Fibroblast of the aortic adventitia (primary cell): ENCODE measurements at regions not wholly inside any gene's neighbourhood (a gene's known extent, or its start where the extent isn't known, plus 50 kb on each side); places are given as distances from the start of the nearest gene placed in this dataset.

Experiments used
- DNase-seq: peaks from one replicate; pipeline ENCODE4 v3.0.0-alpha.2; 2010; ENCODE audit warnings: low read depth
- H3K4me3 ChIP-seq: 2 replicates; pipeline ENCODE4 v1.5.1; 2011; ENCODE audit warnings: low read depth, mild to moderate bottlenecking, control low read depth, low read length, moderate library complexity
- TF ChIP-seq, protein P1 (sequence below): IDR thresholded peaks from 2 replicates; pipeline ENCODE4 v1.5.1; 2011; ENCODE audit warnings: mild to moderate bottlenecking, low read length, control low read depth, inconsistent platforms; ENCODE audit not compliant: insufficient read depth

DNA sequence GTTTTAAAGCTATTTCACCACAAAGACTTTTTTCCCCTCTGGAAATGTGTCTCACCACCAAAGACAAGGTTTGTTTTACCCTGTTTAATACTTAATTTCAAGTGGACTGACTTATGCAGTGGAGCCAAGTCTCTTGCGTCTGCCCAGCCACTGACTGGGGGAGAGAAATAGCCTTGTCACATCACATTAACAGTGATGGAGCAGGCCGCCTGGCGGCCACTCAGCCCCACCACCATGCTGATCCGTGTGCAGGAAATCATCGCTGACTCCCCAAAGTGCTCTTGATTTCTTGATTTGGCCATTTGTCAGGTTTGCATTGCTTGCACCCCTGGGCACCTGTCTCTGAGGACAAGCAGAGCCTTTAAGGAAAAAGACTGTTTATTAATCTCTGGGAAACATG lies 334.1 kb downstream of the GLRX3 start:
- DNase-seq: no peak
- H3K4me3 ChIP-seq: no peak overlapping the region
- TF ChIP-seq, protein P1, sequence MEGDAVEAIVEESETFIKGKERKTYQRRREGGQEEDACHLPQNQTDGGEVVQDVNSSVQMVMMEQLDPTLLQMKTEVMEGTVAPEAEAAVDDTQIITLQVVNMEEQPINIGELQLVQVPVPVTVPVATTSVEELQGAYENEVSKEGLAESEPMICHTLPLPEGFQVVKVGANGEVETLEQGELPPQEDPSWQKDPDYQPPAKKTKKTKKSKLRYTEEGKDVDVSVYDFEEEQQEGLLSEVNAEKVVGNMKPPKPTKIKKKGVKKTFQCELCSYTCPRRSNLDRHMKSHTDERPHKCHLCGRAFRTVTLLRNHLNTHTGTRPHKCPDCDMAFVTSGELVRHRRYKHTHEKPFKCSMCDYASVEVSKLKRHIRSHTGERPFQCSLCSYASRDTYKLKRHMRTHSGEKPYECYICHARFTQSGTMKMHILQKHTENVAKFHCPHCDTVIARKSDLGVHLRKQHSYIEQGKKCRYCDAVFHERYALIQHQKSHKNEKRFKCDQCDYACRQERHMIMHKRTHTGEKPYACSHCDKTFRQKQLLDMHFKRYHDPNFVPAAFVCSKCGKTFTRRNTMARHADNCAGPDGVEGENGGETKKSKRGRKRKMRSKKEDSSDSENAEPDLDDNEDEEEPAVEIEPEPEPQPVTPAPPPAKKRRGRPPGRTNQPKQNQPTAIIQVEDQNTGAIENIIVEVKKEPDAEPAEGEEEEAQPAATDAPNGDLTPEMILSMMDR: no peak

DNA sequence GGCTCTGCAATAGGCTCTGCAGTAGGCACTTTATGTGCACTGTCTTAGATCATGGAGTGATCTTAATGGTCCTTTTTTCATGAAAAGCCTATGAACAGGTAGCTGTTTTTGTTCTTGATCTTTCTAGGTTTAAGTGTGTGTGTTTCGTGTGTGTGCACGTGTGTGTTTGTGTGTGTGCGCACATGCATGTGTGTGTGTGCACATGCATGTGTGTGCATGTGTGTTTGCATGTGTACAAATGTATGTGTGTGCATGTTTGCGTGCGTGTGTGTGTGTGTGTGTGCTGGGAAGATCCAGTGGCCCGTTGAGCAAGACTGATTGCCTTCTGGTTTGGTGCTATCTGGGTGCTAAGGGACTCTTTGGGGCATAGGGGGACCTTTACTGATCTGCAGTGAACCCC lies 334.8 kb downstream of the GLRX3 start:
- DNase-seq: no peak
- no peak overlapping the region for H3K4me3 ChIP-seq
- TF ChIP-seq, protein P1: no peak

DNA sequence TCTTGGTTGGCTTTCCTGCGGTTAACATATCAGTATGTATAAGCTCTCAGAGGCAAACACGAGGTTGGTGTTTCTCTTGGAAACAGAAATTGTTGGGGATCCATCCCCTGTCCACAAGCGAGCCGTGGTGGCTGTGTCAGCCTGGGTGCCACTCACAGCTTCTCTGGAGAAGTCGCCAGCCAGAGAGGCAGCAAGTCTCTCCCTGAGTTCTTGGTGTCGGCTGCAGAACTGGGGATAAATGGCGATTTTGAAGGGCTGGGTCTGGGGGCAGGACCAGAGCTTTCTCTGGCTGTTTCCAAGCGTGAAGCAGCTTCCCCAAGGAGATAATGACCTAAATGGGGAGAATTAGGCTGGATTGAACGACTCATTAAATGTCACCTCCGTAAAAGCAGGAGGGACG lies 335.3 kb downstream of the GLRX3 start:
- no peak for DNase-seq
- no peak overlapping the region for H3K4me3 ChIP-seq
- TF ChIP-seq, protein P1: no peak

GRCh38 chr10:130472236-130472635 lies 336.0 kb downstream of the GLRX3 start:
- no peak for DNase-seq
- TF ChIP-seq, protein P1: no peak
- H3K4me3 ChIP-seq: no peak overlapping the region

DNA sequence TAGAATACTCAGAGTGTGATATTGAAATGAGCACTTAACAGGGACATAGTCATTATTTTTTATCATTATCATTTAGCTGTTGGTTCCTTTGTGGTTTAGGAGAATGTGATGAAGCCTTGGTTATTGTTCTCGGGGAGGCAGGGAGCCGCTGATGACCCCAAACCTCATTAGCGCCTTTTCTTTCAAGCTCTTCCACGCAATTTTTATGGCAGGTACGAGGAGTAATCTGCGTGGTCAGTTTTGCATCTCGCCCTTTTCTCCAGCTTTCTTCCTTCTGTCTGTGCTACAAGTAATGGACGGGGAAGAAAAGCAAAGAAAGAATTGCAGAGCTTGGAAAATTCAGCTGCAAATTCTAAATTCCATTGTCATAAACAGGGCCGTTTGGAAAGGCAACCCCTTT lies 338.4 kb downstream of the GLRX3 start:
- TF ChIP-seq, protein P1: no peak
- no peak for DNase-seq

DNA sequence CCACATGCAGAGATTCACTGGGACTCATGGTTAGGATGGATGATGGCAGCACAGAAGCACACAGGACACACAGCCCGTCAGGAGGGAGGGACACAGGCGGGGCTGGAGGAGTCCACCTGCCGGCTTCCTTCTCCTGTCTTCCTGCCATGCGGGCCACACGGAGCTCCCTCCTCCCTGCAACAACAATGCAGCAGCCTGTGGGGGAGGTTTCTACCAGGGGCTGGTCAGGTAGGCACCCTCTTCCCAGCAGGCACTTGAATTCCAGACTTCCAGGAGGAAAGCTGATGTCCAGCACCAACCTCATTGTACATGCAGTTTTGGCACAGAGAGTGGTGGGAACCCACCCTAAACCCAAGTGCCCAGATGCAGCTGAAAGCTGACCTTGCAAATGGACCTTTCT lies 341.2 kb downstream of the GLRX3 start:
- DNase-seq: no peak
- TF ChIP-seq, protein P1: no peak
- H3K4me3 ChIP-seq: no peak overlapping the region

More for the DNA sequence above, 338.4 kb downstream of the GLRX3 start:
- no peak overlapping the region for H3K4me3 ChIP-seq

DNA sequence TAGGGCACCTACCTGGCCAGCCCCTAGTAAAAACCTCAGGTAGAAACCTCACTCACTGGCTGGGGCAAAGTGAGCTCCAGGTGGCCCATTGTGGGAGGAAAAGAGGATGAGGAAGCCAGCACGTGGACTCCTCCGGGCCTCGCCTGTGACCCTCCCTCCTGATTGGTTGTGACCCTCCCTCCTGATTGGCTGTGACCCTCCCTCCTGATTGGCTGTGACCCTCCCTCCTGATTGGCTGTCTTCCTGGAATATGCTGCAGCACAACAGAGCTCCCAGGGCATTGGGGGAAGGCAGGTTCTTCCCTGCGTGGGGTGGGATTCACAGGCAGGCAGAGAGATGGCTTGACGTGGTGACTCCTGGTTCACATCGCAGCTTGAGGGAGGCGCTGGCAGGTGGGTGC lies 343.0 kb downstream of the GLRX3 start:
- H3K4me3 ChIP-seq: no peak overlapping the region
- DNase-seq: no peak
- TF ChIP-seq, protein P1: no peak
